ENCODE measurements at regions not wholly inside any gene's neighbourhood (a gene's known extent, or its start where the extent isn't known, plus 50 kb on each side); places are given as distances from the start of the nearest gene placed in this dataset.

- no peak for DNase-seq
- Histone ChIP-seq H3K4me1 (ENCODE audit: control insufficient read depth, insufficient read depth, low read length, poor library complexity, severe bottlenecking) (no peaks in the 10 kb centered on the region), H3K36me3 (ENCODE audit: control insufficient read depth, insufficient read depth, low read length) (no peaks in the 10 kb centered on the region), H3K9me3 (ENCODE audit: control insufficient read depth, low read length) (no peaks in the 10 kb centered on the region), H3K27me3 (replicated peaks; ENCODE audit: control insufficient read depth, insufficient read depth, low read length, poor library complexity, severe bottlenecking) (no peaks in the 10 kb centered on the region), H3K4me3 (ENCODE audit: insufficient read depth, low read depth, low read length, poor library complexity, severe bottlenecking) (no peak overlapping the region), H3K27ac (ENCODE audit: insufficient read depth, low read length, poor library complexity, severe bottlenecking) (no peak overlapping the region)
These were observed 70.6 kb upstream of the KCNJ6 start for GRCh38 chr21:37986751-37987399.

GRCh38 chr21:37987668-37988067 lies 71.4 kb upstream of the KCNJ6 start:
- no peak overlapping the region for H3K27ac ChIP-seq (ENCODE audit: insufficient read depth, low read length, poor library complexity, severe bottlenecking)
- H3K36me3 ChIP-seq (ENCODE audit: control insufficient read depth, insufficient read depth, low read length), result no peaks in the 10 kb centered on the region
- no peak overlapping the region for H3K4me3 ChIP-seq (ENCODE audit: insufficient read depth, low read depth, low read length, poor library complexity, severe bottlenecking)
- DNase-seq, result no peak
- no peaks in the 10 kb centered on the region for H3K4me1 ChIP-seq (ENCODE audit: control insufficient read depth, insufficient read depth, low read length, poor library complexity, severe bottlenecking)
- H3K9me3 ChIP-seq (ENCODE audit: control insufficient read depth, low read length), result no peaks in the 10 kb centered on the region
- no peaks in the 10 kb centered on the region for H3K27me3 ChIP-seq (replicated peaks; ENCODE audit: control insufficient read depth, insufficient read depth, low read length, poor library complexity, severe bottlenecking)

- Histone ChIP-seq H3K27me3 (replicated peaks; ENCODE audit: control insufficient read depth, insufficient read depth, low read length, poor library complexity, severe bottlenecking) (no peaks in the 10 kb centered on the region), H3K4me1 (ENCODE audit: control insufficient read depth, insufficient read depth, low read length, poor library complexity, severe bottlenecking) (no peaks in the 10 kb centered on the region)
- DNase-seq, result no peak
These were observed 76.8 kb upstream of the KCNJ6 start for GRCh38 chr21:37993071-37993470.

GRCh38 chr21:37994211-37994610 lies 78.0 kb upstream of the KCNJ6 start:
- no peaks in the 10 kb centered on the region for H3K4me1 ChIP-seq (ENCODE audit: control insufficient read depth, insufficient read depth, low read length, poor library complexity, severe bottlenecking)
- H3K36me3 ChIP-seq (ENCODE audit: control insufficient read depth, insufficient read depth, low read length), result no peaks in the 10 kb centered on the region
- H3K27me3 ChIP-seq (replicated peaks; ENCODE audit: control insufficient read depth, insufficient read depth, low read length, poor library complexity, severe bottlenecking), result no peaks in the 10 kb centered on the region
- H3K4me3 ChIP-seq (ENCODE audit: insufficient read depth, low read depth, low read length, poor library complexity, severe bottlenecking), result no peak overlapping the region
- no peak for DNase-seq
- no peaks in the 10 kb centered on the region for H3K9me3 ChIP-seq (ENCODE audit: control insufficient read depth, low read length)
- no peak overlapping the region for H3K27ac ChIP-seq (ENCODE audit: insufficient read depth, low read length, poor library complexity, severe bottlenecking)

More at GRCh38 chr21:37993071-37993470, 76.8 kb upstream of the KCNJ6 start:
- Histone ChIP-seq H3K9me3 (ENCODE audit: control insufficient read depth, low read length) (no peaks in the 10 kb centered on the region), H3K27ac (ENCODE audit: insufficient read depth, low read length, poor library complexity, severe bottlenecking) (no peak overlapping the region), H3K36me3 (ENCODE audit: control insufficient read depth, insufficient read depth, low read length) (no peaks in the 10 kb centered on the region), H3K4me3 (ENCODE audit: insufficient read depth, low read depth, low read length, poor library complexity, severe bottlenecking) (no peak overlapping the region)

GRCh38 chr21:38012672-38013071 lies 96.4 kb upstream of the KCNJ6 start:
- H3K9me3 ChIP-seq (ENCODE audit: control insufficient read depth, low read length), result no peaks in the 10 kb centered on the region
- no peaks in the 10 kb centered on the region for H3K36me3 ChIP-seq (ENCODE audit: control insufficient read depth, insufficient read depth, low read length)
- H3K4me3 ChIP-seq (ENCODE audit: insufficient read depth, low read depth, low read length, poor library complexity, severe bottlenecking), result no peak overlapping the region
- no peaks in the 10 kb centered on the region for H3K4me1 ChIP-seq (ENCODE audit: control insufficient read depth, insufficient read depth, low read length, poor library complexity, severe bottlenecking)
- no peaks in the 10 kb centered on the region for H3K27me3 ChIP-seq (replicated peaks; ENCODE audit: control insufficient read depth, insufficient read depth, low read length, poor library complexity, severe bottlenecking)
- no peak overlapping the region for H3K27ac ChIP-seq (ENCODE audit: insufficient read depth, low read length, poor library complexity, severe bottlenecking)
- no peak for DNase-seq

- no peaks in the 10 kb centered on the region for H3K9me3 ChIP-seq (ENCODE audit: control insufficient read depth, low read length)
- H3K4me1 ChIP-seq (ENCODE audit: control insufficient read depth, insufficient read depth, low read length, poor library complexity, severe bottlenecking), result no peaks in the 10 kb centered on the region
- DNase-seq, result no peak
- H3K4me3 ChIP-seq (ENCODE audit: insufficient read depth, low read depth, low read length, poor library complexity, severe bottlenecking), result no peak overlapping the region
- no peaks in the 10 kb centered on the region for H3K36me3 ChIP-seq (ENCODE audit: control insufficient read depth, insufficient read depth, low read length)
- H3K27ac ChIP-seq (ENCODE audit: insufficient read depth, low read length, poor library complexity, severe bottlenecking), result no peak overlapping the region
- no peaks in the 10 kb centered on the region for H3K27me3 ChIP-seq (replicated peaks; ENCODE audit: control insufficient read depth, insufficient read depth, low read length, poor library complexity, severe bottlenecking)
These were observed 97.5 kb upstream of the KCNJ6 start for GRCh38 chr21:38013741-38014140.

GRCh38 chr21:38014298-38014697 lies 98.0 kb upstream of the KCNJ6 start:
- DNase-seq, result no peak
- Histone ChIP-seq H3K4me3 (ENCODE audit: insufficient read depth, low read depth, low read length, poor library complexity, severe bottlenecking) (no peak overlapping the region), H3K36me3 (ENCODE audit: control insufficient read depth, insufficient read depth, low read length) (no peaks in the 10 kb centered on the region)

GRCh38 chr21:38027901-38028498 lies 111.7 kb upstream of the KCNJ6 start:
- H3K9me3 ChIP-seq (ENCODE audit: control insufficient read depth, low read length), result no peaks in the 10 kb centered on the region
- DNase-seq, result no peak
- H3K36me3 ChIP-seq (ENCODE audit: control insufficient read depth, insufficient read depth, low read length), result no peaks in the 10 kb centered on the region
- no peaks in the 10 kb centered on the region for H3K4me1 ChIP-seq (ENCODE audit: control insufficient read depth, insufficient read depth, low read length, poor library complexity, severe bottlenecking)
- no peaks in the 10 kb centered on the region for H3K27me3 ChIP-seq (replicated peaks; ENCODE audit: control insufficient read depth, insufficient read depth, low read length, poor library complexity, severe bottlenecking)
- no peak overlapping the region for H3K4me3 ChIP-seq (ENCODE audit: insufficient read depth, low read depth, low read length, poor library complexity, severe bottlenecking)
- H3K27ac ChIP-seq (ENCODE audit: insufficient read depth, low read length, poor library complexity, severe bottlenecking), result no peak overlapping the region

More at GRCh38 chr21:38014298-38014697, 98.0 kb upstream of the KCNJ6 start:
- Histone ChIP-seq H3K27ac (ENCODE audit: insufficient read depth, low read length, poor library complexity, severe bottlenecking) (no peak overlapping the region), H3K4me1 (ENCODE audit: control insufficient read depth, insufficient read depth, low read length, poor library complexity, severe bottlenecking) (no peaks in the 10 kb centered on the region), H3K27me3 (replicated peaks; ENCODE audit: control insufficient read depth, insufficient read depth, low read length, poor library complexity, severe bottlenecking) (no peaks in the 10 kb centered on the region), H3K9me3 (ENCODE audit: control insufficient read depth, low read length) (no peaks in the 10 kb centered on the region)

- no peak overlapping the region for H3K27ac ChIP-seq (ENCODE audit: insufficient read depth, low read length, poor library complexity, severe bottlenecking)
- DNase-seq, result no peak
- no peaks in the 10 kb centered on the region for H3K27me3 ChIP-seq (replicated peaks; ENCODE audit: control insufficient read depth, insufficient read depth, low read length, poor library complexity, severe bottlenecking)
- H3K4me3 ChIP-seq (ENCODE audit: insufficient read depth, low read depth, low read length, poor library complexity, severe bottlenecking), result no peak overlapping the region
- H3K9me3 ChIP-seq (ENCODE audit: control insufficient read depth, low read length), result no peaks in the 10 kb centered on the region
- H3K36me3 ChIP-seq (ENCODE audit: control insufficient read depth, insufficient read depth, low read length), result no peaks in the 10 kb centered on the region
- H3K4me1 ChIP-seq (ENCODE audit: control insufficient read depth, insufficient read depth, low read length, poor library complexity, severe bottlenecking), result no peaks in the 10 kb centered on the region
These were observed 116.0 kb upstream of the KCNJ6 start for GRCh38 chr21:38032082-38032801.

GRCh38 chr21:38036016-38036415 lies 119.8 kb upstream of the KCNJ6 start:
- H3K27ac ChIP-seq (ENCODE audit: insufficient read depth, low read length, poor library complexity, severe bottlenecking), result no peak overlapping the region
- H3K4me3 ChIP-seq (ENCODE audit: insufficient read depth, low read depth, low read length, poor library complexity, severe bottlenecking), result no peak overlapping the region
- H3K4me1 ChIP-seq (ENCODE audit: control insufficient read depth, insufficient read depth, low read length, poor library complexity, severe bottlenecking), result no peaks in the 10 kb centered on the region
- DNase-seq, result no peak
- H3K9me3 ChIP-seq (ENCODE audit: control insufficient read depth, low read length), result no peaks in the 10 kb centered on the region
- H3K36me3 ChIP-seq (ENCODE audit: control insufficient read depth, insufficient read depth, low read length), result no peaks in the 10 kb centered on the region
- H3K27me3 ChIP-seq (replicated peaks; ENCODE audit: control insufficient read depth, insufficient read depth, low read length, poor library complexity, severe bottlenecking), result no peaks in the 10 kb centered on the region

Data from effector memory CD4-positive, alpha-beta T cell (primary cell).